ENCODE measurements at regions not wholly inside any gene's neighbourhood (a gene's known extent, or its start where the extent isn't known, plus 50 kb on each side); places are given as distances from the start of the nearest gene placed in this dataset.

DNA sequence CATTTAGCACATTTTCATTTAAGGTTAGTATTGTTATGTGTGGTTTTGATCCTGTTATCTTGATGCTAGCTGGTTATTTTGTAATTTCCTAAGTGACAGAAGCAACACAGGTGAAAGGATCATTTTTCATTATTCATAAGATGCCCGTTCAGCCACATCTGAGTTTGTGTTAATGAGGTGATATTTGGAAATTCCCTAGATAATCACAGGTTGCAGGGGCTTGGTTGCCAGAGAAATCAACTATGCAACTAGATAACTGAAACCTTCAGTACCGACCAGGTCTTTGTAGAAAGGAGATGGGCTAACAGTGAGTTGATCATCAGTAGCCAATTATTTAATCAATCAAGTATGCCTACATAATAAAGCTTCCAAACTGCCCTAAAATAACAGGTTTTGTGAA lies 121.3 kb upstream of the UFM1 start:
- no peaks in the 10 kb centered on the region for H3K4me1 Mint-ChIP-seq
- H3K27ac ChIP-seq (ENCODE audit: low read length in 2 of 2) = no peak overlapping the region
- H3K79me2 ChIP-seq (ENCODE audit: control insufficient read depth, insufficient read depth, low read length) = no peaks in the 10 kb centered on the region
- no peak overlapping the region for H3K27ac Mint-ChIP-seq
- H3K27me3 Mint-ChIP-seq = no peaks in the 10 kb centered on the region
- H3K4me3 Mint-ChIP-seq = no peak overlapping the region
- DNase-seq (no peak), ATAC-seq (ENCODE audit: low read depth) (no peak)
- no peaks in the 10 kb centered on the region for H3K36me3 ChIP-seq (replicated peaks in 1 of 2; ENCODE audit: control extremely low read depth in 1 of 2, control insufficient read depth in 1 of 2, extremely low read depth in 1 of 2, insufficient read depth in 2 of 2, low read length in 1 of 2)
- intact Hi-C loops (cut with micrococcal nuclease) = no loop called here
- no peaks in the 10 kb centered on the region for H4K20me1 ChIP-seq (ENCODE audit: control insufficient read depth, insufficient read depth, low read length, poor library complexity, severe bottlenecking)
- no peak overlapping the region for H3K9ac ChIP-seq (ENCODE audit: low read length)
- no CpG with 5 or more reads among the region's 2 CpGs for WGBS (ENCODE audit: insufficient coverage)
- POLR2A ChIA-PET = no interaction called here
- no peak for TF ChIP-seq EZH2 (IDR thresholded peaks at IDR 0.05; ENCODE audit: borderline replicate concordance, insufficient read depth, low read depth, low read length, poor library complexity, severe bottlenecking)
- no peaks in the 10 kb centered on the region for H3K4me1 ChIP-seq (ENCODE audit: control insufficient read depth in 2 of 2, insufficient read depth in 2 of 2, low read length in 2 of 2)
- CTCF ChIA-PET = interaction anchor here (0.7 kb wide), 1 partner anchor 264 kb away, joined by 3 read pairs; no protein-coding TSS in a partner anchor
- H2AFZ ChIP-seq (ENCODE audit: insufficient read depth, low read depth, low read length, poor library complexity, severe bottlenecking) = no peak overlapping the region
- H3K4me3 ChIP-seq (ENCODE audit: control extremely low read depth in 1 of 5, extremely low read depth in 1 of 5, insufficient read depth in 1 of 5, low read depth in 2 of 5, low read length in 4 of 5) = no peak overlapping the region
- H3K27me3 ChIP-seq (replicated peaks in 1 of 4; ENCODE audit: control extremely low read depth in 1 of 4, control insufficient read depth in 3 of 4, insufficient read depth in 4 of 4, low read length in 3 of 4) = peaks cover 0 to 2% (median 0%) of the 10 kb centered on the region in 4 experiments
- H3K9me3 Mint-ChIP-seq (ENCODE audit: insufficient read depth) = peaks cover 3% of the 10 kb centered on the region
- no peak overlapping the region for H3K4me2 ChIP-seq (replicated peaks; ENCODE audit: low read depth, low read length, poor library complexity, severe bottlenecking)
- H3K9me3 ChIP-seq (ENCODE audit: control extremely low read depth in 1 of 3, control insufficient read depth in 2 of 3, insufficient read depth in 1 of 3, low read length in 2 of 3) = peaks cover 0 to 7% (median 0%) of the 10 kb centered on the region in 3 donors

DNA sequence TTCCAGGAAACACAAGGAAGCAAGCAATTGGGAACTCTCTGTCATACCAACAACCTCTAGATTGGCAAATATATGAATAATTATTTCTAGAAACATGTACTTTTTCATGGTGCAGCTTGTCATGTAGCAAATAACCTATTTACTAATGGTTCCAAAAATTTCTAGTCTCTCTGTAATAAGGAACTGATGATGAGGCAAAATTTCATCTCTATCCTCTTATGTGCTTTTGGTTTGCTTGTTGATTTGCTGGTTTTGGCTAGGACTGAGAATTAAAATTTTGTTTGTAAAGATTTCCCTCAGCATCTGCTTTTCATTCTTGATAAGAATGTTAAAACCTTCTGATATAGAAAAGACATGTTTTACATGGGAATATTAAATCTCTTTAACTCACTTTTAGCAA lies 123.2 kb upstream of the UFM1 start:
- Histone ChIP-seq H3K4me1 (ENCODE audit: control insufficient read depth in 2 of 2, insufficient read depth in 2 of 2, low read length in 2 of 2) (no peaks in the 10 kb centered on the region), H3K4me3 (ENCODE audit: control extremely low read depth in 1 of 5, extremely low read depth in 1 of 5, insufficient read depth in 1 of 5, low read depth in 2 of 5, low read length in 4 of 5) (no peak overlapping the region), H4K20me1 (ENCODE audit: control insufficient read depth, insufficient read depth, low read length, poor library complexity, severe bottlenecking) (no peaks in the 10 kb centered on the region), H3K27ac (ENCODE audit: low read length in 2 of 2) (no peak overlapping the region), H3K4me2 (replicated peaks; ENCODE audit: low read depth, low read length, poor library complexity, severe bottlenecking) (no peak overlapping the region), H3K9ac (ENCODE audit: low read length) (no peak overlapping the region), H3K9me3 (ENCODE audit: control extremely low read depth in 1 of 3, control insufficient read depth in 2 of 3, insufficient read depth in 1 of 3, low read length in 2 of 3) (peaks cover 0 to 7% (median 0%) of the 10 kb centered on the region in 3 donors), H3K36me3 (replicated peaks in 1 of 2; ENCODE audit: control extremely low read depth in 1 of 2, control insufficient read depth in 1 of 2, extremely low read depth in 1 of 2, insufficient read depth in 2 of 2, low read length in 1 of 2) (no peaks in the 10 kb centered on the region), H3K27me3 (replicated peaks in 1 of 4; ENCODE audit: control extremely low read depth in 1 of 4, control insufficient read depth in 3 of 4, insufficient read depth in 4 of 4, low read length in 3 of 4) (peaks cover 0 to 2% (median 0%) of the 10 kb centered on the region in 4 experiments), H3K79me2 (ENCODE audit: control insufficient read depth, insufficient read depth, low read length) (no peaks in the 10 kb centered on the region), H2AFZ (ENCODE audit: insufficient read depth, low read depth, low read length, poor library complexity, severe bottlenecking) (no peak overlapping the region)
- DNase-seq (no peak), ATAC-seq (ENCODE audit: low read depth) (no peak)
- ChIA-PET POLR2A (no interaction called here), CTCF (no interaction called here)
- TF ChIP-seq, protein P1, sequence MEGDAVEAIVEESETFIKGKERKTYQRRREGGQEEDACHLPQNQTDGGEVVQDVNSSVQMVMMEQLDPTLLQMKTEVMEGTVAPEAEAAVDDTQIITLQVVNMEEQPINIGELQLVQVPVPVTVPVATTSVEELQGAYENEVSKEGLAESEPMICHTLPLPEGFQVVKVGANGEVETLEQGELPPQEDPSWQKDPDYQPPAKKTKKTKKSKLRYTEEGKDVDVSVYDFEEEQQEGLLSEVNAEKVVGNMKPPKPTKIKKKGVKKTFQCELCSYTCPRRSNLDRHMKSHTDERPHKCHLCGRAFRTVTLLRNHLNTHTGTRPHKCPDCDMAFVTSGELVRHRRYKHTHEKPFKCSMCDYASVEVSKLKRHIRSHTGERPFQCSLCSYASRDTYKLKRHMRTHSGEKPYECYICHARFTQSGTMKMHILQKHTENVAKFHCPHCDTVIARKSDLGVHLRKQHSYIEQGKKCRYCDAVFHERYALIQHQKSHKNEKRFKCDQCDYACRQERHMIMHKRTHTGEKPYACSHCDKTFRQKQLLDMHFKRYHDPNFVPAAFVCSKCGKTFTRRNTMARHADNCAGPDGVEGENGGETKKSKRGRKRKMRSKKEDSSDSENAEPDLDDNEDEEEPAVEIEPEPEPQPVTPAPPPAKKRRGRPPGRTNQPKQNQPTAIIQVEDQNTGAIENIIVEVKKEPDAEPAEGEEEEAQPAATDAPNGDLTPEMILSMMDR (IDR thresholded peaks at IDR 0.05) = no peak
- TF ChIP-seq EZH2 (IDR thresholded peaks at IDR 0.05; ENCODE audit: borderline replicate concordance, insufficient read depth, low read depth, low read length, poor library complexity, severe bottlenecking) = no peak
- Mint-ChIP-seq H3K27me3 (no peaks in the 10 kb centered on the region), H3K4me1 (no peaks in the 10 kb centered on the region), H3K9me3 (ENCODE audit: insufficient read depth) (peaks cover 3% of the 10 kb centered on the region), H3K27ac (no peak overlapping the region), H3K4me3 (no peak overlapping the region)
- intact Hi-C loops (cut with micrococcal nuclease) = no loop called here
